ENCODE measurements at regions not wholly inside any gene's neighbourhood (a gene's known extent, or its start where the extent isn't known, plus 50 kb on each side); places are given as distances from the start of the nearest gene placed in this dataset.

- no peaks in the 10 kb centered on the region for H3K9me3 ChIP-seq (ENCODE audit: low read length)
- intact Hi-C loops (cut with micrococcal nuclease; ENCODE audit: unreplicated experiment) = no loop called here
- POLR2A ChIA-PET = no interaction called here
These were observed 377.3 kb downstream of the ARAP2 start for GRCh38 chr4:35867057-35867456.

GRCh38 chr4:35872273-35872672, 372.0 kb downstream of the ARAP2 start:
- H3K36me3 ChIP-seq (ENCODE audit: insufficient read depth, low read length) = no peaks in the 10 kb centered on the region
- TF ChIP-seq EZH2phosphoT487 (IDR thresholded peaks at IDR 0.05; ENCODE audit: borderline replicate concordance, low read depth, low read length) (no peak), CTCF (conservative IDR thresholded peaks at IDR 0.05; ENCODE audit: low read length) (no peak)
- no peak overlapping the region for H2AFZ ChIP-seq (ENCODE audit: low read length)
- H3K9me2 ChIP-seq (ENCODE audit: insufficient read depth, low read length) = no peaks in the 10 kb centered on the region
- H3K79me2 ChIP-seq (ENCODE audit: insufficient read depth, low read depth, low read length) = no peaks in the 10 kb centered on the region
- CTCF ChIA-PET (ENCODE audit: unreplicated experiment) = no interaction called here
- no peaks in the 10 kb centered on the region for H3K4me1 ChIP-seq (ENCODE audit: insufficient read depth, low read length, poor library complexity, severe bottlenecking)
- no peak for DNase-seq (ENCODE audit: low spot score)
- no peaks in the 10 kb centered on the region for H3K9me3 ChIP-seq (ENCODE audit: low read length)
- H4K20me1 ChIP-seq (ENCODE audit: insufficient read depth, low read length) = no peaks in the 10 kb centered on the region
- BruUV-seq (replicated peaks) = no TSS peak
- POLR2A ChIA-PET = interaction anchor here (0.7 kb wide), 1 partner anchor 71 kb away, joined by 3 read pairs; no protein-coding TSS in a partner anchor
- no peak overlapping the region for H3K27ac ChIP-seq (ENCODE audit: low read depth, low read length, poor library complexity, severe bottlenecking)
- intact Hi-C loops (cut with micrococcal nuclease; ENCODE audit: unreplicated experiment) = no loop called here
- H3K4me3 ChIP-seq (ENCODE audit: low read depth, low read length, poor library complexity, severe bottlenecking) = no peak overlapping the region
- H3K4me2 ChIP-seq (ENCODE audit: low read length) = no peak overlapping the region

More at GRCh38 chr4:35867057-35867456, 377.3 kb downstream of the ARAP2 start:
- DNase-seq (ENCODE audit: low spot score) = no peak
- H3K4me1 ChIP-seq (ENCODE audit: insufficient read depth, low read length, poor library complexity, severe bottlenecking) = no peaks in the 10 kb centered on the region
- H3K27ac ChIP-seq (ENCODE audit: low read depth, low read length, poor library complexity, severe bottlenecking) = no peak overlapping the region
- H3K4me3 ChIP-seq (ENCODE audit: low read depth, low read length, poor library complexity, severe bottlenecking) = no peak overlapping the region
- H3K36me3 ChIP-seq (ENCODE audit: insufficient read depth, low read length) = no peaks in the 10 kb centered on the region
- H3K79me2 ChIP-seq (ENCODE audit: insufficient read depth, low read depth, low read length) = no peaks in the 10 kb centered on the region
- CTCF ChIA-PET (ENCODE audit: unreplicated experiment) = no interaction called here
- no peaks in the 10 kb centered on the region for H3K9me2 ChIP-seq (ENCODE audit: insufficient read depth, low read length)
- no peak overlapping the region for H3K4me2 ChIP-seq (ENCODE audit: low read length)
- no peaks in the 10 kb centered on the region for H4K20me1 ChIP-seq (ENCODE audit: insufficient read depth, low read length)
- TF ChIP-seq CTCF (conservative IDR thresholded peaks at IDR 0.05; ENCODE audit: low read length) (no peak), EZH2phosphoT487 (IDR thresholded peaks at IDR 0.05; ENCODE audit: borderline replicate concordance, low read depth, low read length) (no peak)
- no TSS peak for BruUV-seq (replicated peaks)
- H2AFZ ChIP-seq (ENCODE audit: low read length) = no peak overlapping the region

GRCh38 chr4:35879479-35879878, 364.8 kb downstream of the ARAP2 start:
- Histone ChIP-seq H2AFZ (ENCODE audit: low read length) (no peak overlapping the region), H3K4me1 (ENCODE audit: insufficient read depth, low read length, poor library complexity, severe bottlenecking) (no peaks in the 10 kb centered on the region), H3K4me3 (ENCODE audit: low read depth, low read length, poor library complexity, severe bottlenecking) (no peak overlapping the region), H3K9me3 (ENCODE audit: low read length) (no peaks in the 10 kb centered on the region), H3K4me2 (ENCODE audit: low read length) (no peak overlapping the region), H3K36me3 (ENCODE audit: insufficient read depth, low read length) (no peaks in the 10 kb centered on the region), H4K20me1 (ENCODE audit: insufficient read depth, low read length) (no peaks in the 10 kb centered on the region), H3K79me2 (ENCODE audit: insufficient read depth, low read depth, low read length) (no peaks in the 10 kb centered on the region), H3K9me2 (ENCODE audit: insufficient read depth, low read length) (no peaks in the 10 kb centered on the region), H3K27ac (ENCODE audit: low read depth, low read length, poor library complexity, severe bottlenecking) (no peak overlapping the region)
- POLR2A ChIA-PET = interaction anchor here (0.9 to 1.6 kb wide), 2 partner anchors 9 to 16 kb away, joined by 4 to 6 read pairs; no protein-coding TSS in a partner anchor
- intact Hi-C loops (cut with micrococcal nuclease; ENCODE audit: unreplicated experiment) = no loop called here
- no TSS peak for BruUV-seq (replicated peaks)
- DNase-seq (ENCODE audit: low spot score) = no peak
- no peak for TF ChIP-seq EZH2phosphoT487 (IDR thresholded peaks at IDR 0.05; ENCODE audit: borderline replicate concordance, low read depth, low read length)
- no peak for TF ChIP-seq CTCF (conservative IDR thresholded peaks at IDR 0.05; ENCODE audit: low read length)
- CTCF ChIA-PET (ENCODE audit: unreplicated experiment) = no interaction called here
